Heart left ventricle (tissue), 16 donors: ENCODE measurements at regions not wholly inside any gene's neighbourhood (a gene's known extent, or its start where the extent isn't known, plus 50 kb on each side); places are given as distances from the start of the nearest gene placed in this dataset.

Source experiments
- ATAC-seq, 4 donors: fragments of 200-7000 bp; cut with Tn5 transposase; one replicate each; pipeline ENCODE4 v1.9.1; 2020 to 2022; ENCODE audit warnings: moderate library complexity in 4 of 4, mild to moderate bottlenecking in 3 of 4, moderate number of reproducible peaks in 1 of 4
- DNase-seq, 5 donors: peaks; one replicate each; pipeline ENCODE4 v3.0.0-alpha.2; 2020
- H3K27ac ChIP-seq, 12 donors: fragments of 200-600 bp; sonication (generic) in 4 of 12; one replicate each; pipeline versions ENCODE4 v1.5.0 to v1.8.0; 2016 to 2022; ENCODE audit warnings: mild to moderate bottlenecking in 2 of 12
- H3K27me3 ChIP-seq, 9 donors: fragments of 200-600 bp; sonication (generic) in 2 of 9; one replicate each; pipeline versions ENCODE4 v1.5.1 to v1.8.0; 2016 to 2022; ENCODE audit warnings: mild to moderate bottlenecking in 3 of 9
- H3K36me3 ChIP-seq, 9 donors: fragments of 200-600 bp; sonication (generic) in 2 of 9; one replicate each; pipeline versions ENCODE4 v1.5.0 to v1.8.0; 2018 to 2022; ENCODE audit warnings: mild to moderate bottlenecking in 2 of 9
- H3K4me1 ChIP-seq, 12 donors: fragments of 200-600 bp; sonication (generic) in 4 of 12; one replicate each; pipeline versions ENCODE4 v1.5.0 to v1.8.0; 2016 to 2022; ENCODE audit warnings: mild to moderate bottlenecking in 3 of 12
- H3K4me3 ChIP-seq, 12 donors: fragments of 200-600 bp; sonication (generic) in 4 of 12; one replicate each; pipeline versions ENCODE4 v1.5.0 to v1.8.0; 2017 to 2022; ENCODE audit warnings: mild to moderate bottlenecking in 9 of 12, moderate library complexity in 4 of 12
- H3K9me3 ChIP-seq, 12 donors: fragments of 200-600 bp; sonication (generic) in 4 of 12; one replicate each; pipeline versions ENCODE4 v1.5.0 to v1.8.0; 2016 to 2022; ENCODE audit warnings: mild to moderate bottlenecking in 1 of 12
- POLR2A ChIP-seq, 2 donors: fragments of 450-650 bp; IDR thresholded peaks; one replicate each; pipeline ENCODE4 v1.6.1; 2017; ENCODE audit warnings: antibody characterized with exemption in 2 of 2, mild to moderate bottlenecking in 2 of 2, moderate library complexity in 2 of 2
- WGBS, 4 donors: extraction: QIAGEN DNeasy Blood & Tissue Kit in 2 of 4; methylation state at CpG; one replicate each; pipeline versions ENCODE4 v1.1.5 to v1.1.7; 2013 to 2018; 5-methylcytosine and 5-hydroxymethylcytosine counted together
- intact Hi-C, 10 donors: fragments of 100-400 bp; cut with DNase I; formaldehyde crosslinking; loops; one replicate each; pipeline versions ENCODE4 v1.11.1 to v1.14.2; 2022
- TF ChIP-seq, protein P1 (sequence below), 12 donors: fragments of 200-600 bp; sonication (generic) in 4 of 12; IDR thresholded peaks; one replicate each; pipeline versions ENCODE4 v1.5.0 to v1.8.0; 2018 to 2022; ENCODE audit warnings: antibody characterized with exemption in 12 of 12, mild to moderate bottlenecking in 5 of 12
- donor health status: ischemic (EF 13 %, LVEDD 7.1; RV severe dilation, severe dysfunction).
- donor health status: healthy with polysubstance abuse.
- donor health status: DM: no; HTN: yes; CAD: no.
- donor health status: DM: no; HTN: no; CAD: no.
- donor health status: ischemic (EF 25% LVEDD 6.9; RV normal size, moderate dysfunction).
- donor health status: ischemic (EF 25% LVEDD 5.7; RV mildly dilated, moderate dysfunction).
- donor health status: healthy.
- donor health status: DM: yes; HTN: yes; CAD: no.
- donor health status: ischemic (EF 35%, LVEDD 5.7; RV mildly dilated, moderate dysfunction).
- donor health status: nonischemic (EF 11% LVEDD 7.7; RV severe dilation, severe dysfunction).
- donor health status: DM: yes; HTN: yes; CAD: no.
- donor health status: PGD.
- donor health status: ischemic (EF 29% LVEDD 5.4; RV normal size, mild dysfunction).
- donor health status: nonischemic (EF 23%, LVEDD 6.1; RV moderate dilation, normal function).

DNA sequence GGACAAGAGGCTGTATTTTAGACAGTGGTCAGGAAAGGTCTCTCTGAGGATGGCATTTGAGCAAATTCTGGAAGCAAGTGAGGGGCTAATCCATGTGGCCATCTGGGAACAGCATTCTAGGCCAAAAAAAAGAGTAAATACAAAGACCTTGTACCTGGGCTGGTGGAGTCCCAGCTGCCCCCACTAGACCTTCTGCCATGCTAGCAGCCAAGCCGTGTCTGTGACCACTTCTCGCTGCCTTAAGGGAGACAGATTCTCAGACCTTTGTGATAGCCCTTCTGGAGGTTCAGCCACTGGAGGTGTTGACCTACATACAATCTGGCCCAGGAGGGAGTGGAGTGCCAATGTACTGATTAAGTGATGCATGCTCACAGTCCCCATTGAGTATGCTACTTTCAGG lies 506.2 kb downstream of the MID1IP1 start:
- intact Hi-C loops = no loop called here
- Histone ChIP-seq H3K27ac (peak overlapping the region in 1 of 12 donors; percentile 1), H3K4me1 (peaks cover 0 to 24% (median 9%) of the 10 kb centered on the region in 12 donors), H3K4me3 (no peak overlapping the region), H3K36me3 (no peaks in the 10 kb centered on the region), H3K27me3 (peaks cover 0 to 3% (median 0%) of the 10 kb centered on the region in 9 donors), H3K9me3 (peaks cover 0 to 13% (median 0%) of the 10 kb centered on the region in 12 donors)
- DNase-seq (no peak), ATAC-seq (no peak)
- WGBS, 4 donors = 86 to 97% (median 92%) methylated on average over 2 of the region's 2 CpGs
- no peak for TF ChIP-seq POLR2A (IDR thresholded peaks at IDR 0.05)
- TF ChIP-seq, protein P1, sequence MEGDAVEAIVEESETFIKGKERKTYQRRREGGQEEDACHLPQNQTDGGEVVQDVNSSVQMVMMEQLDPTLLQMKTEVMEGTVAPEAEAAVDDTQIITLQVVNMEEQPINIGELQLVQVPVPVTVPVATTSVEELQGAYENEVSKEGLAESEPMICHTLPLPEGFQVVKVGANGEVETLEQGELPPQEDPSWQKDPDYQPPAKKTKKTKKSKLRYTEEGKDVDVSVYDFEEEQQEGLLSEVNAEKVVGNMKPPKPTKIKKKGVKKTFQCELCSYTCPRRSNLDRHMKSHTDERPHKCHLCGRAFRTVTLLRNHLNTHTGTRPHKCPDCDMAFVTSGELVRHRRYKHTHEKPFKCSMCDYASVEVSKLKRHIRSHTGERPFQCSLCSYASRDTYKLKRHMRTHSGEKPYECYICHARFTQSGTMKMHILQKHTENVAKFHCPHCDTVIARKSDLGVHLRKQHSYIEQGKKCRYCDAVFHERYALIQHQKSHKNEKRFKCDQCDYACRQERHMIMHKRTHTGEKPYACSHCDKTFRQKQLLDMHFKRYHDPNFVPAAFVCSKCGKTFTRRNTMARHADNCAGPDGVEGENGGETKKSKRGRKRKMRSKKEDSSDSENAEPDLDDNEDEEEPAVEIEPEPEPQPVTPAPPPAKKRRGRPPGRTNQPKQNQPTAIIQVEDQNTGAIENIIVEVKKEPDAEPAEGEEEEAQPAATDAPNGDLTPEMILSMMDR (IDR thresholded peaks at IDR 0.05) = no peak

- ATAC-seq (peak in 1 of 4 donors; percentile 37), DNase-seq (no peak)
- WGBS, 4 donors = 48 to 81% (median 63%) methylated on average over 1 of the region's 1 CpG
- Histone ChIP-seq H3K27ac (peak overlapping the region in 2 of 12 donors; percentile 1 to 8), H3K4me1 (peaks cover 0 to 24% (median 9%) of the 10 kb centered on the region in 12 donors), H3K9me3 (peaks cover 0 to 6% (median 0%) of the 10 kb centered on the region in 12 donors), H3K4me3 (no peak overlapping the region), H3K27me3 (no peaks in the 10 kb centered on the region), H3K36me3 (no peaks in the 10 kb centered on the region)
- no peak for TF ChIP-seq POLR2A (IDR thresholded peaks at IDR 0.05)
- intact Hi-C loops = loop anchor here in 1 of 10 donors (2.0 kb wide), 1 partner anchor 27 kb away; no protein-coding TSS in a partner anchor
These were observed 506.9 kb downstream of the MID1IP1 start for GRCh38 chrX:39308126-39308525.

DNA sequence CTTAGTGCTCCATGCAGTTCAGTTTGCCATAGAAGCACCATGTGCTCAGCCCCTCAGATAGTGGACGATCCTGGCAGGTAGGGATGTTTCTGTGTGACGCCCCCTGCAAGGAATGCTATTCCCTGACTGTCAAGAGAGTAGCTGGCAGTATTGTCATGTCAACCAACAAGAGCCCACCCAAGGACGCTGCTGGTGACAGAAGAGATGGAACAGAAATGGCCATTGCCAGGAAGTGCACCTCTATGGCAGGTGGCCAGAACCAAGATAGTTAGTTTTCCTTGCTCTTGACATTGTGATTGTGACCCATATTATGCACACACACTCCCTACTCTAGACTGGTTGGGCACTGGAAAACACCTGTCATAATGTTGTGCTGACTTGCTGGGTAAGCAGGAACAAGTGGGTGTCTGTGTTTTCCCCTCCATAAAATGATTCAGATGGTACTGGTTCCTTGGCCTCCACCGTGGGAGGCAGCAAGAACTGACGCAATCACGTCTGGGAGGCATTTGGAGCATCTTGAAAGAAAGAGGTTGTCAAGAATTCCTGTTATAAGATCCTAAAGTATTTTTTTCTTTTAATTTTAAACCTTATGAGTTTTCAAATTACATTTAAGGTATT lies 507.9 kb downstream of the MID1IP1 start:
- no peaks in the 10 kb centered on the region for H3K36me3 ChIP-seq

GRCh38 chrX:39309721-39310152 lies 508.5 kb downstream of the MID1IP1 start:
- peaks cover 0 to 24% (median 9%) of the 10 kb centered on the region in 12 donors for H3K4me1 ChIP-seq
- no peak overlapping the region for H3K4me3 ChIP-seq
- TF ChIP-seq, protein P1 (IDR thresholded peaks at IDR 0.05) = no peak
- no peak for TF ChIP-seq POLR2A (IDR thresholded peaks at IDR 0.05)
- no peaks in the 10 kb centered on the region for H3K36me3 ChIP-seq
- peak in 4 of 5 donors; percentile 21 to 54 (median 37) for DNase-seq
- H3K27ac ChIP-seq = peak overlapping the region in 7 of 12 donors; percentile 1 to 57 (median 42)
- H3K9me3 ChIP-seq = no peaks in the 10 kb centered on the region
- no peaks in the 10 kb centered on the region for H3K27me3 ChIP-seq
- WGBS, 4 donors = 31 to 49% (median 39%) methylated on average over 7 of the region's 7 CpGs
- intact Hi-C loops = loop anchor here in 2 of 10 donors (2.0 to 10.0 kb wide), 2 partner anchors 25 to 105 kb away; no protein-coding TSS in a partner anchor
- peak in 3 of 4 donors; percentile 61 to 89 (median 82) for ATAC-seq

More for the DNA sequence above, 507.9 kb downstream of the MID1IP1 start:
- ATAC-seq (peak in 2 of 4 donors; percentile 40 to 75), DNase-seq (no peak)
- Histone ChIP-seq H3K27ac (peak overlapping the region in 7 of 12 donors; percentile 1 to 57 (median 42)), H3K4me3 (no peak overlapping the region), H3K4me1 (peaks cover 0 to 24% (median 9%) of the 10 kb centered on the region in 12 donors), H3K9me3 (no peaks in the 10 kb centered on the region), H3K27me3 (no peaks in the 10 kb centered on the region)
- intact Hi-C loops = loop anchor here in 1 of 10 donors (2.0 kb wide), 1 partner anchor 26 kb away; no protein-coding TSS in a partner anchor
- WGBS, 4 donors = 52 to 71% (median 63%) methylated on average over 6 of the region's 6 CpGs
- no peak for TF ChIP-seq POLR2A (IDR thresholded peaks at IDR 0.05)
- TF ChIP-seq, protein P1 (IDR thresholded peaks at IDR 0.05) = no peak
